Erythroblast (primary cell): ENCODE measurements at regions not wholly inside any gene's neighbourhood (a gene's known extent, or its start where the extent isn't known, plus 50 kb on each side); places are given as distances from the start of the nearest gene placed in this dataset.

Experiments
- GATA1 ChIP-seq: IDR thresholded peaks from 2 replicates; pipeline ENCODE4 v1.6.1; 2011; ENCODE audit warnings: low read depth, mild to moderate bottlenecking, control low read depth, low read length, moderate library complexity
- POLR2A ChIP-seq: IDR thresholded peaks from 2 replicates; pipeline ENCODE4 v1.6.1; 2011; ENCODE audit warnings: mild to moderate bottlenecking, low read length

- TF ChIP-seq POLR2A (no peak), GATA1 (no peak)
These were observed 51.3 kb upstream of the STEAP4 start for GRCh38 chr7:88357781-88358525.
